Right lobe of liver (tissue), 4 donors: ENCODE measurements at regions not wholly inside any gene's neighbourhood (a gene's known extent, or its start where the extent isn't known, plus 50 kb on each side); places are given as distances from the start of the nearest gene placed in this dataset.

Experiments
- POLR2A ChIP-seq: fragments of 450-650 bp; IDR thresholded peaks from one replicate; pipeline ENCODE4 v1.6.1; 2017; ENCODE audit warnings: antibody characterized with exemption, mild to moderate bottlenecking
- TF ChIP-seq, protein P1 (sequence below), 4 donors: fragments of 200-600 bp in 3 of 4; fragments of 450-650 bp in 1 of 4; IDR thresholded peaks; one replicate each; pipeline versions ENCODE4 v1.5.1 to v1.8.0; 2016 to 2022; ENCODE audit warnings: antibody characterized with exemption in 4 of 4, mild to moderate bottlenecking in 2 of 4
- donor health status: DM: no; HTN: no; CAD: no.
- donor health status: DM: no; HTN: no; CAD: no.
- donor health status: DM: no; HTN: yes; CAD: no.

DNA sequence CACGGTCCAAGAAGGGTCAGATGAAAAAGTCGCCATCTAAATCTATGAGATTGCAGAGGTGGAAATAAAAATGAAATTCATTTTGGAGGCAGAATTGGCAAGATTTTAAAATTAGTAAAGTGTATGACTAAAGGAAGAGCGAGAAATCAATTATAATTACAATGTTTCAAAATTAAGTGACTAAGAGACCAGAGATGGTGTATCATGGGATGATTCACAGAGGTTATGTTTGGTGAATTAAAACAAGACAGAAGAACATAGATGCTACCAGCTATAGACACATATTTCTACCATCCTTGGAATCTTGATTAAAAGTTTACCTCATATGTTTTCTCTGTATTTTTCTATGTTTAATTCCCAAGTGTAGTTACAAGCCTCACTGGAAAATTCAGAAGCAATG is 308.9 kb upstream of the DNAJC19 start:
- TF ChIP-seq, protein P1, sequence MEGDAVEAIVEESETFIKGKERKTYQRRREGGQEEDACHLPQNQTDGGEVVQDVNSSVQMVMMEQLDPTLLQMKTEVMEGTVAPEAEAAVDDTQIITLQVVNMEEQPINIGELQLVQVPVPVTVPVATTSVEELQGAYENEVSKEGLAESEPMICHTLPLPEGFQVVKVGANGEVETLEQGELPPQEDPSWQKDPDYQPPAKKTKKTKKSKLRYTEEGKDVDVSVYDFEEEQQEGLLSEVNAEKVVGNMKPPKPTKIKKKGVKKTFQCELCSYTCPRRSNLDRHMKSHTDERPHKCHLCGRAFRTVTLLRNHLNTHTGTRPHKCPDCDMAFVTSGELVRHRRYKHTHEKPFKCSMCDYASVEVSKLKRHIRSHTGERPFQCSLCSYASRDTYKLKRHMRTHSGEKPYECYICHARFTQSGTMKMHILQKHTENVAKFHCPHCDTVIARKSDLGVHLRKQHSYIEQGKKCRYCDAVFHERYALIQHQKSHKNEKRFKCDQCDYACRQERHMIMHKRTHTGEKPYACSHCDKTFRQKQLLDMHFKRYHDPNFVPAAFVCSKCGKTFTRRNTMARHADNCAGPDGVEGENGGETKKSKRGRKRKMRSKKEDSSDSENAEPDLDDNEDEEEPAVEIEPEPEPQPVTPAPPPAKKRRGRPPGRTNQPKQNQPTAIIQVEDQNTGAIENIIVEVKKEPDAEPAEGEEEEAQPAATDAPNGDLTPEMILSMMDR (IDR thresholded peaks at IDR 0.05): no peak
- no peak for TF ChIP-seq POLR2A
